ENCODE measurements at regions not wholly inside any gene's neighbourhood (a gene's known extent, or its start where the extent isn't known, plus 50 kb on each side); places are given as distances from the start of the nearest gene placed in this dataset.

DNA sequence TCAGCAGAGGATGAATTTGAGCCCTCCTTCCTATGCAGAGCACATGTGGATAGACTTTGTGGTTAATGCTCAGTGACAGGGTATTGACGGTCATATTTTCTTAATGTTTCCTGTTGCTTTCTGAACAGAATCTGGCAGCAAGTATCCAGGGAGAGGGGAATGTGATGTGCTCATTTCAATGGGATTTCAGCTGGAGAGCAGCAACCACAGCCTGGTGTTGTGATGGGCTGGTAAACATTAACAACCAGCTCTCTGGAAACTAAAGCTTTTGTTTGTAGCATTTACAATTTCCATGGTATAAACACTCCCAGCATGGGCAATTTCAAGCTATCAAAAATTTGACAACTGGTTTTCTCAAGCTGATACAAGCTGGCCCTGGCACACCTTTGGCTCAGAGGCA is 215.9 kb downstream of the SH2D4B start:
- ChIA-PET CTCF (no interaction called here), POLR2A (no interaction called here)
- Histone ChIP-seq H3K9me3 (ENCODE audit: control insufficient read depth, insufficient read depth, low read depth, low read length) (no peaks in the 10 kb centered on the region), H3K27me3 (ENCODE audit: control insufficient read depth, insufficient read depth, low read length) (no peaks in the 10 kb centered on the region), H3K27ac (ENCODE audit: low read length) (no peak overlapping the region), H3K4me1 (ENCODE audit: control insufficient read depth, insufficient read depth, low read length) (no peaks in the 10 kb centered on the region), H3K36me3 (ENCODE audit: control insufficient read depth, insufficient read depth, low read length) (no peaks in the 10 kb centered on the region), H3K4me3 (ENCODE audit: low read depth in 2 of 2, low read length in 2 of 2) (no peak overlapping the region)
- TF ChIP-seq SIN3A (IDR thresholded peaks at IDR 0.05; ENCODE audit: borderline replicate concordance, insufficient read depth, low read depth, low read length): no peak
- TF ChIP-seq POLR2AphosphoS5 (IDR thresholded peaks at IDR 0.05; ENCODE audit: low read depth, low read length): no peak
- no peak for TF ChIP-seq TCF7L2 (IDR thresholded peaks at IDR 0.05; ENCODE audit: low read depth, low read length)
- TF ChIP-seq, protein P1, sequence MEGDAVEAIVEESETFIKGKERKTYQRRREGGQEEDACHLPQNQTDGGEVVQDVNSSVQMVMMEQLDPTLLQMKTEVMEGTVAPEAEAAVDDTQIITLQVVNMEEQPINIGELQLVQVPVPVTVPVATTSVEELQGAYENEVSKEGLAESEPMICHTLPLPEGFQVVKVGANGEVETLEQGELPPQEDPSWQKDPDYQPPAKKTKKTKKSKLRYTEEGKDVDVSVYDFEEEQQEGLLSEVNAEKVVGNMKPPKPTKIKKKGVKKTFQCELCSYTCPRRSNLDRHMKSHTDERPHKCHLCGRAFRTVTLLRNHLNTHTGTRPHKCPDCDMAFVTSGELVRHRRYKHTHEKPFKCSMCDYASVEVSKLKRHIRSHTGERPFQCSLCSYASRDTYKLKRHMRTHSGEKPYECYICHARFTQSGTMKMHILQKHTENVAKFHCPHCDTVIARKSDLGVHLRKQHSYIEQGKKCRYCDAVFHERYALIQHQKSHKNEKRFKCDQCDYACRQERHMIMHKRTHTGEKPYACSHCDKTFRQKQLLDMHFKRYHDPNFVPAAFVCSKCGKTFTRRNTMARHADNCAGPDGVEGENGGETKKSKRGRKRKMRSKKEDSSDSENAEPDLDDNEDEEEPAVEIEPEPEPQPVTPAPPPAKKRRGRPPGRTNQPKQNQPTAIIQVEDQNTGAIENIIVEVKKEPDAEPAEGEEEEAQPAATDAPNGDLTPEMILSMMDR (IDR thresholded peaks at IDR 0.05): no peak
- TF ChIP-seq, protein P2, sequence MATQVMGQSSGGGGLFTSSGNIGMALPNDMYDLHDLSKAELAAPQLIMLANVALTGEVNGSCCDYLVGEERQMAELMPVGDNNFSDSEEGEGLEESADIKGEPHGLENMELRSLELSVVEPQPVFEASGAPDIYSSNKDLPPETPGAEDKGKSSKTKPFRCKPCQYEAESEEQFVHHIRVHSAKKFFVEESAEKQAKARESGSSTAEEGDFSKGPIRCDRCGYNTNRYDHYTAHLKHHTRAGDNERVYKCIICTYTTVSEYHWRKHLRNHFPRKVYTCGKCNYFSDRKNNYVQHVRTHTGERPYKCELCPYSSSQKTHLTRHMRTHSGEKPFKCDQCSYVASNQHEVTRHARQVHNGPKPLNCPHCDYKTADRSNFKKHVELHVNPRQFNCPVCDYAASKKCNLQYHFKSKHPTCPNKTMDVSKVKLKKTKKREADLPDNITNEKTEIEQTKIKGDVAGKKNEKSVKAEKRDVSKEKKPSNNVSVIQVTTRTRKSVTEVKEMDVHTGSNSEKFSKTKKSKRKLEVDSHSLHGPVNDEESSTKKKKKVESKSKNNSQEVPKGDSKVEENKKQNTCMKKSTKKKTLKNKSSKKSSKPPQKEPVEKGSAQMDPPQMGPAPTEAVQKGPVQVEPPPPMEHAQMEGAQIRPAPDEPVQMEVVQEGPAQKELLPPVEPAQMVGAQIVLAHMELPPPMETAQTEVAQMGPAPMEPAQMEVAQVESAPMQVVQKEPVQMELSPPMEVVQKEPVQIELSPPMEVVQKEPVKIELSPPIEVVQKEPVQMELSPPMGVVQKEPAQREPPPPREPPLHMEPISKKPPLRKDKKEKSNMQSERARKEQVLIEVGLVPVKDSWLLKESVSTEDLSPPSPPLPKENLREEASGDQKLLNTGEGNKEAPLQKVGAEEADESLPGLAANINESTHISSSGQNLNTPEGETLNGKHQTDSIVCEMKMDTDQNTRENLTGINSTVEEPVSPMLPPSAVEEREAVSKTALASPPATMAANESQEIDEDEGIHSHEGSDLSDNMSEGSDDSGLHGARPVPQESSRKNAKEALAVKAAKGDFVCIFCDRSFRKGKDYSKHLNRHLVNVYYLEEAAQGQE (IDR thresholded peaks at IDR 0.05; ENCODE audit: insufficient read depth in 1 of 2, low read depth in 2 of 2, low read length in 1 of 2): no peak
- DNase-seq (ENCODE audit: low read depth, low spot score) (no peak), ATAC-seq (no peak)
- no TSS peak for BruUV-seq (replicated peaks)
- in situ Hi-C loops (cut with HindIII; ENCODE audit: low pct_unique_long_range_greater_than_20kb, low sequenced_read_pairs) (no loop called here), intact Hi-C loops (cut with micrococcal nuclease; ENCODE audit: unreplicated experiment) (no loop called here)

DNA sequence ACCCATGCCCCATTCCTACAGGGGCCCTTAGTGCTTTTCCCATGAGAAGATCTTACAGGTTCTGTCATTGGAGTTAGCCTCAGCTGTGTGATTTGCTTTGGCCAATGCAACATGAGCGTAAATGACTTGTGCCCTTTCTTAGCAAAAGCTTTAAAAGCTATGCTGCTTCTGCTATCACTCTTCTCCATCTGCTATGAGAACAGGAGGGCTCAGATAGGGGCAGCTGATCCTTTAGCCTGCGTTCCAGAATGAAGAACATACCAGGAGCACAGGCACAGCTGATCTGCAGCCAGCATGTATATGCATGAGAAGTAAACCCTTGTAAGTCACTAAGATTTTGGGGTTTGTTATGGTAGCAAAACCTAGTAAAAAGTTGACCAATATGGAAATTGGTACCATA is 218.2 kb downstream of the SH2D4B start:
- CTCF ChIA-PET: no interaction called here
- H3K36me3 ChIP-seq (ENCODE audit: control insufficient read depth, insufficient read depth, low read length): no peaks in the 10 kb centered on the region
- no TSS peak for BruUV-seq (replicated peaks)
- POLR2A ChIA-PET: no interaction called here
- H3K27ac ChIP-seq (ENCODE audit: low read length): no peak overlapping the region
- no peak for ATAC-seq
- intact Hi-C loops (cut with micrococcal nuclease; ENCODE audit: unreplicated experiment): no loop called here
- H3K9me3 ChIP-seq (ENCODE audit: control insufficient read depth, insufficient read depth, low read depth, low read length): no peaks in the 10 kb centered on the region
- H3K27me3 ChIP-seq (ENCODE audit: control insufficient read depth, insufficient read depth, low read length): no peaks in the 10 kb centered on the region
- no peaks in the 10 kb centered on the region for H3K4me1 ChIP-seq (ENCODE audit: control insufficient read depth, insufficient read depth, low read length)
- in situ Hi-C loops (cut with HindIII; ENCODE audit: low pct_unique_long_range_greater_than_20kb, low sequenced_read_pairs): no loop called here
- TF ChIP-seq, protein P2 (IDR thresholded peaks at IDR 0.05; ENCODE audit: insufficient read depth in 1 of 2, low read depth in 2 of 2, low read length in 1 of 2): no peak
- no peak for TF ChIP-seq TCF7L2 (IDR thresholded peaks at IDR 0.05; ENCODE audit: low read depth, low read length)
- no peak for TF ChIP-seq POLR2AphosphoS5 (IDR thresholded peaks at IDR 0.05; ENCODE audit: low read depth, low read length)
- TF ChIP-seq SIN3A (IDR thresholded peaks at IDR 0.05; ENCODE audit: borderline replicate concordance, insufficient read depth, low read depth, low read length): no peak
- TF ChIP-seq, protein P1 (IDR thresholded peaks at IDR 0.05): no peak
- no peak for DNase-seq (ENCODE audit: low read depth, low spot score)
- H3K4me3 ChIP-seq (ENCODE audit: low read depth in 2 of 2, low read length in 2 of 2): no peak overlapping the region

Measured in Panc1 (cell line).